ENCODE measurements at regions not wholly inside any gene's neighbourhood (a gene's known extent, or its start where the extent isn't known, plus 50 kb on each side); places are given as distances from the start of the nearest gene placed in this dataset.

DNA sequence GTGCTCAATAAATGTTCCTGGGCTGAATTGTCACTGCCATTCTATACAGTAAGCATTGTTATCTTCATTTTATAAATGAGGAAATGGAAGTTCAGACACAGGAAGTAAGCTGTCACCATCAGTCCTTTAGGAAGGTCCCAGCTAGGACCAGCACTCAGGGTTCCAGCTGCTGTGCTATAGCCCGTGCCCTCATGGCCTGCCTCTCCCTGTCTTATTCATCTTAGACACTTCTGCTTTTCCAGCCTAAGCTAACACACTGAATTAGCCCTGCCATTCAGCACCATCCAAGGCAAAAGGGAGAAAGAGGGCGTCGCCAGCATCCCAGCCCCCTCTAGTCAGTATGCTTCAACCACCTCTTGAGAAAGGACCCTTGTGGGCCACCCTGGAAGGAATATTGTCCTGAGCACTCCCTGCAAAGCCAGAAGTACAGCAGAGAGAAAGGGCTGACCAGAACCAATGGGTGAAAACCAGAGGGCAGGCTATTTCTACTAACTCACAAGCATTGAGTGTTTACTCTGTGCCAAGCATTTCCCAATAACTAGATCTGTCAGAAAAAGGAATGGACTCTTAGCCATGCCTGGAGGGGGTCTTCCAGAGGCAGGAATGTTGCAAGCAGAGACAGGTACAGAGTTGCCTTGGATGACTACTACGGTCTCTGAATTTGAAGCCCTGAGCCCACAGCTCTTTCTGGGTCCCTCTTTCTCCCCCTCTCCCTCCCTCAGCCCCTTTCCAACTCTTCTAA is 77.9 kb upstream of the NFIA start:
- Histone ChIP-seq H3K27ac (ENCODE audit: low read depth in 1 of 2, low read length in 2 of 2) (no peak overlapping the region), H3K9me3 (ENCODE audit: control insufficient read depth in 4 of 4, low read length in 3 of 4) (no peaks in the 10 kb centered on the region), H3K36me3 (ENCODE audit: control insufficient read depth in 4 of 4, insufficient read depth in 3 of 4, low read depth in 1 of 4, low read length in 3 of 4) (no peaks in the 10 kb centered on the region), H3K9ac (ENCODE audit: low read depth in 1 of 2, low read length in 2 of 2) (no peak overlapping the region), H3K4me1 (ENCODE audit: control insufficient read depth in 4 of 4, insufficient read depth in 4 of 4, low read length in 3 of 4) (no peaks in the 10 kb centered on the region), H3K4me3 (ENCODE audit: low read depth in 1 of 3, low read length in 3 of 3) (no peak overlapping the region), H3K27me3 (ENCODE audit: control insufficient read depth in 4 of 4, insufficient read depth in 4 of 4, low read length in 3 of 4) (no peaks in the 10 kb centered on the region)
- 67% methylated on average over 4 of the region's 4 CpGs for WGBS
- TF ChIP-seq EGR1 (IDR thresholded peaks at IDR 0.05; ENCODE audit: low read depth in 2 of 2) (no peak), JUND (IDR thresholded peaks at IDR 0.05) (no peak), SP1 (IDR thresholded peaks at IDR 0.05) (no peak), GABPA (IDR thresholded peaks at IDR 0.05 in 1 of 2, conservative IDR thresholded peaks at IDR 0.05 in 1 of 2) (no peak), RXRA (IDR thresholded peaks at IDR 0.05) (no peak), FOXA2 (IDR thresholded peaks at IDR 0.05) (no peak), TAF1 (conservative IDR thresholded peaks at IDR 0.05) (no peak), HNF4A (conservative IDR thresholded peaks at IDR 0.05) (no peak)
- TF ChIP-seq, protein P1, sequence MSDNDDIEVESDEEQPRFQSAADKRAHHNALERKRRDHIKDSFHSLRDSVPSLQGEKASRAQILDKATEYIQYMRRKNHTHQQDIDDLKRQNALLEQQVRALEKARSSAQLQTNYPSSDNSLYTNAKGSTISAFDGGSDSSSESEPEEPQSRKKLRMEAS (IDR thresholded peaks at IDR 0.05): no peak
- TF ChIP-seq, protein P2, sequence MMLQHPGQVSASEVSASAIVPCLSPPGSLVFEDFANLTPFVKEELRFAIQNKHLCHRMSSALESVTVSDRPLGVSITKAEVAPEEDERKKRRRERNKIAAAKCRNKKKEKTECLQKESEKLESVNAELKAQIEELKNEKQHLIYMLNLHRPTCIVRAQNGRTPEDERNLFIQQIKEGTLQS (IDR thresholded peaks at IDR 0.05): no peak
- TF ChIP-seq, protein P3, sequence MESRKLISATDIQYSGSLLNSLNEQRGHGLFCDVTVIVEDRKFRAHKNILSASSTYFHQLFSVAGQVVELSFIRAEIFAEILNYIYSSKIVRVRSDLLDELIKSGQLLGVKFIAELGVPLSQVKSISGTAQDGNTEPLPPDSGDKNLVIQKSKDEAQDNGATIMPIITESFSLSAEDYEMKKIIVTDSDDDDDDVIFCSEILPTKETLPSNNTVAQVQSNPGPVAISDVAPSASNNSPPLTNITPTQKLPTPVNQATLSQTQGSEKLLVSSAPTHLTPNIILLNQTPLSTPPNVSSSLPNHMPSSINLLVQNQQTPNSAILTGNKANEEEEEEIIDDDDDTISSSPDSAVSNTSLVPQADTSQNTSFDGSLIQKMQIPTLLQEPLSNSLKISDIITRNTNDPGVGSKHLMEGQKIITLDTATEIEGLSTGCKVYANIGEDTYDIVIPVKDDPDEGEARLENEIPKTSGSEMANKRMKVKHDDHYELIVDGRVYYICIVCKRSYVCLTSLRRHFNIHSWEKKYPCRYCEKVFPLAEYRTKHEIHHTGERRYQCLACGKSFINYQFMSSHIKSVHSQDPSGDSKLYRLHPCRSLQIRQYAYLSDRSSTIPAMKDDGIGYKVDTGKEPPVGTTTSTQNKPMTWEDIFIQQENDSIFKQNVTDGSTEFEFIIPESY (IDR thresholded peaks at IDR 0.05): no peak
- TF ChIP-seq, protein P4, sequence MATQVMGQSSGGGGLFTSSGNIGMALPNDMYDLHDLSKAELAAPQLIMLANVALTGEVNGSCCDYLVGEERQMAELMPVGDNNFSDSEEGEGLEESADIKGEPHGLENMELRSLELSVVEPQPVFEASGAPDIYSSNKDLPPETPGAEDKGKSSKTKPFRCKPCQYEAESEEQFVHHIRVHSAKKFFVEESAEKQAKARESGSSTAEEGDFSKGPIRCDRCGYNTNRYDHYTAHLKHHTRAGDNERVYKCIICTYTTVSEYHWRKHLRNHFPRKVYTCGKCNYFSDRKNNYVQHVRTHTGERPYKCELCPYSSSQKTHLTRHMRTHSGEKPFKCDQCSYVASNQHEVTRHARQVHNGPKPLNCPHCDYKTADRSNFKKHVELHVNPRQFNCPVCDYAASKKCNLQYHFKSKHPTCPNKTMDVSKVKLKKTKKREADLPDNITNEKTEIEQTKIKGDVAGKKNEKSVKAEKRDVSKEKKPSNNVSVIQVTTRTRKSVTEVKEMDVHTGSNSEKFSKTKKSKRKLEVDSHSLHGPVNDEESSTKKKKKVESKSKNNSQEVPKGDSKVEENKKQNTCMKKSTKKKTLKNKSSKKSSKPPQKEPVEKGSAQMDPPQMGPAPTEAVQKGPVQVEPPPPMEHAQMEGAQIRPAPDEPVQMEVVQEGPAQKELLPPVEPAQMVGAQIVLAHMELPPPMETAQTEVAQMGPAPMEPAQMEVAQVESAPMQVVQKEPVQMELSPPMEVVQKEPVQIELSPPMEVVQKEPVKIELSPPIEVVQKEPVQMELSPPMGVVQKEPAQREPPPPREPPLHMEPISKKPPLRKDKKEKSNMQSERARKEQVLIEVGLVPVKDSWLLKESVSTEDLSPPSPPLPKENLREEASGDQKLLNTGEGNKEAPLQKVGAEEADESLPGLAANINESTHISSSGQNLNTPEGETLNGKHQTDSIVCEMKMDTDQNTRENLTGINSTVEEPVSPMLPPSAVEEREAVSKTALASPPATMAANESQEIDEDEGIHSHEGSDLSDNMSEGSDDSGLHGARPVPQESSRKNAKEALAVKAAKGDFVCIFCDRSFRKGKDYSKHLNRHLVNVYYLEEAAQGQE (IDR thresholded peaks at IDR 0.05): no peak
- TF ChIP-seq, protein P5, sequence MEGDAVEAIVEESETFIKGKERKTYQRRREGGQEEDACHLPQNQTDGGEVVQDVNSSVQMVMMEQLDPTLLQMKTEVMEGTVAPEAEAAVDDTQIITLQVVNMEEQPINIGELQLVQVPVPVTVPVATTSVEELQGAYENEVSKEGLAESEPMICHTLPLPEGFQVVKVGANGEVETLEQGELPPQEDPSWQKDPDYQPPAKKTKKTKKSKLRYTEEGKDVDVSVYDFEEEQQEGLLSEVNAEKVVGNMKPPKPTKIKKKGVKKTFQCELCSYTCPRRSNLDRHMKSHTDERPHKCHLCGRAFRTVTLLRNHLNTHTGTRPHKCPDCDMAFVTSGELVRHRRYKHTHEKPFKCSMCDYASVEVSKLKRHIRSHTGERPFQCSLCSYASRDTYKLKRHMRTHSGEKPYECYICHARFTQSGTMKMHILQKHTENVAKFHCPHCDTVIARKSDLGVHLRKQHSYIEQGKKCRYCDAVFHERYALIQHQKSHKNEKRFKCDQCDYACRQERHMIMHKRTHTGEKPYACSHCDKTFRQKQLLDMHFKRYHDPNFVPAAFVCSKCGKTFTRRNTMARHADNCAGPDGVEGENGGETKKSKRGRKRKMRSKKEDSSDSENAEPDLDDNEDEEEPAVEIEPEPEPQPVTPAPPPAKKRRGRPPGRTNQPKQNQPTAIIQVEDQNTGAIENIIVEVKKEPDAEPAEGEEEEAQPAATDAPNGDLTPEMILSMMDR (IDR thresholded peaks at IDR 0.05; ENCODE audit: low read depth, low read length, missing input control): no peak
- no peak for DNase-seq (ENCODE audit: low spot score)

DNA sequence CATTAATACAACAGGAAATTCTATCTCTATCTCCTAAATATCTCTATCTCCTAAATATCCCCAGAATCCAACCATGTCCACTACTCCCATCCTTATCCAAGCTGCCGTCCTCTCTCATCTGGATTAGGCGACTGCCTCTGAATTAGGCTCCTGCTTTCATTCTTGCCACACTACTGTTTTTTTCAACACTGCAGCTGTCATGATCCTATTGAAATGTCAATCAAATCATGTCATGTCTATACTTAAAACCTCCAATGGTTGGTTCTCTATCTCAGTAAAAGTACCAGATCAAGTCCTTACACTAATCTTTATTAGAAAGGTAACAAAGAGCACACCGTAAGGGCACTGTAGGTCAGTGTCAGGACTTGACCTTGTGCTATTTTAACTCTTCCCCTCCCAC is 82.0 kb upstream of the NFIA start:
- H3K27ac ChIP-seq (ENCODE audit: low read depth in 1 of 2, low read length in 2 of 2): no peak overlapping the region
- WGBS: 95% methylated on average over 3 of the region's 3 CpGs
- H3K4me1 ChIP-seq (ENCODE audit: control insufficient read depth in 4 of 4, insufficient read depth in 4 of 4, low read length in 3 of 4): no peaks in the 10 kb centered on the region
- H3K4me3 ChIP-seq (ENCODE audit: low read depth in 1 of 3, low read length in 3 of 3): no peak overlapping the region
- H3K27me3 ChIP-seq (ENCODE audit: control insufficient read depth in 4 of 4, insufficient read depth in 4 of 4, low read length in 3 of 4): no peaks in the 10 kb centered on the region
- H3K9ac ChIP-seq (ENCODE audit: low read depth in 1 of 2, low read length in 2 of 2): no peak overlapping the region
- no peak for DNase-seq (ENCODE audit: low spot score)
- H3K36me3 ChIP-seq (ENCODE audit: control insufficient read depth in 4 of 4, insufficient read depth in 3 of 4, low read depth in 1 of 4, low read length in 3 of 4): no peaks in the 10 kb centered on the region
- TF ChIP-seq RXRA (IDR thresholded peaks at IDR 0.05): no peak
- TF ChIP-seq NR2F2 (IDR thresholded peaks at IDR 0.05): no peak
- no peak for TF ChIP-seq FOXA1 (IDR thresholded peaks at IDR 0.05)
- TF ChIP-seq, protein P1 (IDR thresholded peaks at IDR 0.05): no peak
- TF ChIP-seq EGR1 (IDR thresholded peaks at IDR 0.05; ENCODE audit: low read depth in 2 of 2): no peak
- no peak for TF ChIP-seq TAF1 (conservative IDR thresholded peaks at IDR 0.05)
- TF ChIP-seq GABPA (IDR thresholded peaks at IDR 0.05 in 1 of 2, conservative IDR thresholded peaks at IDR 0.05 in 1 of 2): no peak
- no peak for TF ChIP-seq YY1 (IDR thresholded peaks at IDR 0.05)
- TF ChIP-seq HNF4A (conservative IDR thresholded peaks at IDR 0.05): no peak
- TF ChIP-seq, protein P5 (IDR thresholded peaks at IDR 0.05; ENCODE audit: low read depth, low read length, missing input control): no peak
- TF ChIP-seq SP1 (IDR thresholded peaks at IDR 0.05): no peak
- TF ChIP-seq, protein P2 (IDR thresholded peaks at IDR 0.05): no peak
- H3K9me3 ChIP-seq (ENCODE audit: control insufficient read depth in 4 of 4, low read length in 3 of 4): no peaks in the 10 kb centered on the region
